ENCODE measurements at regions not wholly inside any gene's neighbourhood (a gene's known extent, or its start where the extent isn't known, plus 50 kb on each side); places are given as distances from the start of the nearest gene placed in this dataset.

GRCh38 chr2:217101972-217102371 lies 242.1 kb upstream of the TNP1 start:
- DNase-seq, result no peak

GRCh38 chr2:217099561-217099960 lies 239.7 kb upstream of the TNP1 start:
- no peak for DNase-seq

- DNase-seq, result no peak
Measured at GRCh38 chr2:217098435-217098834, 238.6 kb upstream of the TNP1 start.

- DNase-seq, result no peak
Measured at GRCh38 chr2:217097346-217097745, 237.5 kb upstream of the TNP1 start.

- no peak for DNase-seq
Measured at GRCh38 chr2:217096474-217097225, 236.8 kb upstream of the TNP1 start.

- no peak for DNase-seq
Measured at GRCh38 chr2:217095511-217096205, 235.8 kb upstream of the TNP1 start.

- DNase-seq, result no peak
Measured at GRCh38 chr2:217092710-217093379, 233.0 kb upstream of the TNP1 start.

- DNase-seq, result no peak
Measured at GRCh38 chr2:217091531-217091930, 231.7 kb upstream of the TNP1 start.

GRCh38 chr2:217090884-217091283 lies 231.0 kb upstream of the TNP1 start:
- DNase-seq, result no peak

GRCh38 chr2:217090024-217090473 lies 230.2 kb upstream of the TNP1 start:
- no peak for DNase-seq

- DNase-seq, result no peak
Measured at GRCh38 chr2:217086718-217087117, 226.9 kb upstream of the TNP1 start.

- DNase-seq, result no peak
Measured at GRCh38 chr2:217086038-217086522, 226.2 kb upstream of the TNP1 start.

GRCh38 chr2:217085543-217085942 lies 225.7 kb upstream of the TNP1 start:
- DNase-seq, result no peak

GRCh38 chr2:217081799-217082198 lies 221.9 kb upstream of the TNP1 start:
- no peak for DNase-seq

- no peak for DNase-seq
Measured at GRCh38 chr2:217079165-217079564, 219.3 kb upstream of the TNP1 start.

GRCh38 chr2:217077831-217078407 lies 218.1 kb upstream of the TNP1 start:
- no peak for DNase-seq

- no peak for DNase-seq
Measured at GRCh38 chr2:217076657-217077232, 216.9 kb upstream of the TNP1 start.

- DNase-seq, result no peak
Measured at GRCh38 chr2:217076058-217076435, 216.2 kb upstream of the TNP1 start.

GRCh38 chr2:217075268-217076057 lies 215.6 kb upstream of the TNP1 start:
- DNase-seq, result no peak

- no peak for DNase-seq
Measured at GRCh38 chr2:217074576-217075255, 214.9 kb upstream of the TNP1 start.

- DNase-seq, result no peak
Measured at GRCh38 chr2:217071416-217071815, 211.6 kb upstream of the TNP1 start.

- no peak for DNase-seq
Measured at GRCh38 chr2:217070611-217071010, 210.7 kb upstream of the TNP1 start.
